BE2C (cell line): ENCODE measurements at regions not wholly inside any gene's neighbourhood (a gene's known extent, or its start where the extent isn't known, plus 50 kb on each side); places are given as distances from the start of the nearest gene placed in this dataset.
"Not testable (repeated sequence)": the region's sequence is repeated elsewhere in the genome, so short reads cannot be mapped to it uniquely, and the experiment has no call there.

ENCODE experiments used
- DNase-seq: peaks from one replicate; pipeline ENCODE4 v3.0.0-alpha.2; 2020
- H3K27me3 ChIP-seq: fragments of 250-450 bp; sonication (Bioruptor Pico); 2 replicates; pipeline ENCODE4 v1.5.1; 2020; ENCODE audit warnings: mild to moderate bottlenecking
- H3K36me3 ChIP-seq: fragments of 250-450 bp; sonication (Bioruptor Pico); 2 replicates; pipeline ENCODE4 v1.5.1; 2020; ENCODE audit warnings: mild to moderate bottlenecking
- H3K4me1 ChIP-seq: fragments of 250-450 bp; sonication (Bioruptor Pico); 2 replicates; pipeline ENCODE4 v1.5.1; 2020
- H3K4me3 ChIP-seq: 2 replicates; pipeline ENCODE4 v1.5.1; 2011; ENCODE audit warnings: low read depth, low read length
- H3K9me3 ChIP-seq: fragments of 250-450 bp; sonication (Bioruptor Pico); 2 replicates; pipeline ENCODE4 v1.5.1; 2020
- TF ChIP-seq, protein P1 (sequence below): IDR thresholded peaks from 2 replicates; pipeline ENCODE4 v1.5.1; 2012; ENCODE audit warnings: mild to moderate bottlenecking, low read depth, low read length

DNA sequence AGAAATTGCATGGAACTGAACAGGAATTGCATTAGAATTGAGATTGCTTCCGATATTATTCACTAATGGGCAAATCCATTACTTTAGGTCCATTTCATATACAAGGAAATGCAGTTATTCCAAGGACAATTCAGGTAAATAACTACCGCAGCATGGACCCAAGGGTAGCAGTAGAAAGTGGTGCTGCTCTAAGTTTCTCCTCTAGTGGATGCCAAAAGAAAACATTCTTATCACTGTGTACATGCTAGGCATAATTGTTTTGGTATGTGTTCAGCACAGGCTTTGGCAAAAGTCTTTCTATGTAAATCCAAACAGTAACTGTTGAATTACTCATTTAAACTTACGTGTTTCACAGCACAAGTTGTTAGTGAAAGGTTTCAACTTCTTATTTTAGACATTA is 890.1 kb upstream of the ADAMTS5 start:
- H3K27me3 ChIP-seq, H3K4me3 ChIP-seq, H3K9me3 ChIP-seq, H3K4me1 ChIP-seq, DNase-seq, H3K36me3 ChIP-seq: not testable (repeated sequence)

DNA sequence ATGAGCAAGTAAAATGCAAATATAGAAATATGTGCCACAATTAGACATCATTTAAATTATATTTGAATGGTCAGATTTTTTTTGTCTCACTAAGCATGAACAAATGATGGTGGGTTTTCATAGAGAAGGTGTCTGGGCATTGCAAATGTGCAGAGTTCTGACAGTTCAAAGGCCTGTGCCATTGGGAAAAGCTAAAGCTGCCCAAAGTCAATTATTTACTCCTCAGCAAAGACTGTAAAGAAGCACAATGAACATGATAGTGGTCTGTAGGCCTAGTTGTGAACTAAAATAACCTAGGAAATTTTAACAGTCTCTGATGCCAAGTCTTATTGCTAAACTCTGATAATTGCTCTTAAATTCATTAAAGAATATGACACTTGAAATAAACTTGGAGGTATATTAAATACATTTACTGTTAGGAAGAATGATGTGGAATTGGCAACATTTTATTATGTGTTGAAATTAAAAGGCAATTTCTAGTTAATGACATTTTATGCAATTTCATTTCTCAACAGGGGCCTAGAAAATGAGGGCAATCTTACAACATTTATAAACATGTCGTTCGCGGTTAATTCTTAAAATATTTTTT is 874.3 kb upstream of the ADAMTS5 start:
- Histone ChIP-seq H3K9me3 (no peaks in the 10 kb centered on the region), H3K27me3 (no peaks in the 10 kb centered on the region), H3K36me3 (no peaks in the 10 kb centered on the region), H3K4me3 (no peak overlapping the region), H3K4me1 (no peaks in the 10 kb centered on the region)
- no peak for DNase-seq
- TF ChIP-seq, protein P1, sequence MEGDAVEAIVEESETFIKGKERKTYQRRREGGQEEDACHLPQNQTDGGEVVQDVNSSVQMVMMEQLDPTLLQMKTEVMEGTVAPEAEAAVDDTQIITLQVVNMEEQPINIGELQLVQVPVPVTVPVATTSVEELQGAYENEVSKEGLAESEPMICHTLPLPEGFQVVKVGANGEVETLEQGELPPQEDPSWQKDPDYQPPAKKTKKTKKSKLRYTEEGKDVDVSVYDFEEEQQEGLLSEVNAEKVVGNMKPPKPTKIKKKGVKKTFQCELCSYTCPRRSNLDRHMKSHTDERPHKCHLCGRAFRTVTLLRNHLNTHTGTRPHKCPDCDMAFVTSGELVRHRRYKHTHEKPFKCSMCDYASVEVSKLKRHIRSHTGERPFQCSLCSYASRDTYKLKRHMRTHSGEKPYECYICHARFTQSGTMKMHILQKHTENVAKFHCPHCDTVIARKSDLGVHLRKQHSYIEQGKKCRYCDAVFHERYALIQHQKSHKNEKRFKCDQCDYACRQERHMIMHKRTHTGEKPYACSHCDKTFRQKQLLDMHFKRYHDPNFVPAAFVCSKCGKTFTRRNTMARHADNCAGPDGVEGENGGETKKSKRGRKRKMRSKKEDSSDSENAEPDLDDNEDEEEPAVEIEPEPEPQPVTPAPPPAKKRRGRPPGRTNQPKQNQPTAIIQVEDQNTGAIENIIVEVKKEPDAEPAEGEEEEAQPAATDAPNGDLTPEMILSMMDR, result no peak

DNA sequence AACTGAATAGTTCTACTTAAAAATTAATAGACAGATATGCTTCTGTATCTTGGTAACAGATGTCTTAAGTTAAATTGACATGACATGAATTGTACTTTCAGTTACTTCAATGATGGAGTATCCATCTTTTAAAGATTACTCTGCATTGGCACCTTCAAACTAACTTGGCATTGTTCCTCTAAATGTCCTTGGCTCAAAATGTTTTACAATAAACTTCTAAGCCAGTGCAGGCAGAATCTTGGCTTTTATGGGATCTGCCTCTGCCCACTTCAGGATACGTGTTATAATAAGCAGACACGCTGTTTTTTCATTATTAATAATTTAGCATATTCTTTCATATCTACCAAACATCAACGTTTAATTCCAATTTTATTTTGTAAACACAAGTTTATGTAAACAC is 873.4 kb upstream of the ADAMTS5 start:
- no peaks in the 10 kb centered on the region for H3K27me3 ChIP-seq
- TF ChIP-seq, protein P1, result no peak
- DNase-seq, result no peak
- no peaks in the 10 kb centered on the region for H3K36me3 ChIP-seq
- no peaks in the 10 kb centered on the region for H3K4me1 ChIP-seq
- H3K4me3 ChIP-seq, result no peak overlapping the region
- no peaks in the 10 kb centered on the region for H3K9me3 ChIP-seq

DNA sequence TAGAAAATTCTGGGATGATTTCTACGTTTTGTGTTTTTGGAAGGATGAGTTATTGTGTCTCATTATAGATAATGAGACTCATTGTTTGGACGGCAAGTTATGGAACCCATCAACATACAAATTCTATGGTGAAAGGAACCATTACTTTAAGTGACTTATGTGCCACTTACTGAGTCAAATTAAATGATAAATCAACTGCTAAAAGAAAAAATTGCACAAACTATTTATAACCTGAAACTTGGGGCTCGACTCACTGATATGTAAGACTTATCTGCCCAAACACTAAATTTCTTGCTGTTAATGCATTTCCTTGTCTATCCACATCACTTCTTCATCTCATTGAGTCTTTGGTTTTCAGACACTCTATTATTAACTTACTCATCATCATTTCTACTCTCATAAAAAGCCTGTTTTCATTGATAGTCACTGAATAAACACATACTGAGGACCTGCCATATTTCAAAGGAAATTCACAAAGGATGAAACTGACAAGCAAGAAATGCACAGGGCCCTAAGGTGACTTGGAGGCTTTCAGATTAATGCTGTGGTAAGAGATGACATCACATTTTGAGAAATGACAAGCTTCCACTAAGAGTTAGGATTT is 872.7 kb upstream of the ADAMTS5 start:
- no peaks in the 10 kb centered on the region for H3K4me1 ChIP-seq
- TF ChIP-seq, protein P1, result no peak
- no peaks in the 10 kb centered on the region for H3K27me3 ChIP-seq
- H3K36me3 ChIP-seq, result no peaks in the 10 kb centered on the region
- no peaks in the 10 kb centered on the region for H3K9me3 ChIP-seq
- DNase-seq, result no peak
- no peak overlapping the region for H3K4me3 ChIP-seq

DNA sequence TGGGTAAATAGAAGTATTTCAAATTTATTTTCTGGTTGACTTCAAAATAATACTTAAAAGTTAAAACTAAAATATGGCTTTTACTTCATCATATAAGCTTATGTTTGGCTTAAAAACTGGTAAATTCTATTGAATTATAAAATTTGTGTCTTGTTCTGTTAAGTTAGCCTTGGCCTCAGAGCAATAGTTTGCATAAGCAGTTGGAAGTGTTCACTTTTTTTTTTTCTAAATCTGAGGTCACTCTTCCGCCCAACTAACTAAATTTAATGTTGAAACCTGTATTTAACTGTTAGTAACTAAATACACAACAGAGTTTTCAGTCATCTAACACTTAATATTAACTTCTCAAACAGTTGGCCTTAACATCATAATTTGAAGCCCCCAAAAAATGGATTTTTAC is 871.7 kb upstream of the ADAMTS5 start:
- TF ChIP-seq, protein P1, result no peak
- Histone ChIP-seq H3K4me1 (no peaks in the 10 kb centered on the region), H3K9me3 (no peaks in the 10 kb centered on the region), H3K36me3 (no peaks in the 10 kb centered on the region), H3K4me3 (no peak overlapping the region), H3K27me3 (no peaks in the 10 kb centered on the region)
- DNase-seq, result no peak

DNA sequence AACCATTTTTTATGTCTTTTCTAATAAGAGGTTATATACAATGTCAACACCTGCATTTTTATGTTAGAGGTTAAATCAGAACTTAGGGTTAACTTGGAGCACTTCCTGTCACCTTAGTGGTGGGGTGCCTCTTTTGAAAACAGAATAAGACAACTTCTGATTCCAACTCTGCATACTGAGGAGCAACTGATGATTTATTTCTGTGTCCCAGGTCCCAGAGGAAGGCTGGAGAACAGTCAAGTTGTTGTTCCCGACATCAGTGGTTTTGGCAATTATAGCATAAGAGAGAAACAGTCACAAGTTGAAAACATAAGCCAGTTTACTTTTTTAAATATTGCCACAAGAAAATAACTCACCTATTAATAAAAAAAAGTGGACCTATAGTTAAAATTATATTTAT is 871.0 kb upstream of the ADAMTS5 start:
- TF ChIP-seq, protein P1, result no peak
- DNase-seq, result no peak
- H3K4me3 ChIP-seq, result no peak overlapping the region
- no peaks in the 10 kb centered on the region for H3K4me1 ChIP-seq
- H3K9me3 ChIP-seq, result no peaks in the 10 kb centered on the region
- no peaks in the 10 kb centered on the region for H3K36me3 ChIP-seq
- no peaks in the 10 kb centered on the region for H3K27me3 ChIP-seq
